ENCODE measurements at regions not wholly inside any gene's neighbourhood (a gene's known extent, or its start where the extent isn't known, plus 50 kb on each side); places are given as distances from the start of the nearest gene placed in this dataset.

- no peak overlapping the region for H3K27ac ChIP-seq (ENCODE audit: low read depth, low read length)
- no peak overlapping the region for H3K4me2 ChIP-seq (ENCODE audit: low read depth, low read length, poor library complexity, severe bottlenecking)
- peaks cover 14% of the 10 kb centered on the region for H3K9me3 ChIP-seq (ENCODE audit: insufficient read depth, low read length)
- no peaks in the 10 kb centered on the region for H3K79me2 ChIP-seq (ENCODE audit: insufficient read depth, low read length)
- H3K9ac ChIP-seq (ENCODE audit: low read length): no peak overlapping the region
- H3K4me3 ChIP-seq (ENCODE audit: insufficient read depth, low read length, poor library complexity, severe bottlenecking): no peak overlapping the region
- H3K9me2 ChIP-seq (replicated peaks; ENCODE audit: insufficient read depth, low read length): no peaks in the 10 kb centered on the region
- H3K36me3 ChIP-seq (ENCODE audit: low read length): no peaks in the 10 kb centered on the region
- no peak for TF ChIP-seq EZH2phosphoT487 (conservative IDR thresholded peaks at IDR 0.05; ENCODE audit: low read length)
- TF ChIP-seq, protein P1, sequence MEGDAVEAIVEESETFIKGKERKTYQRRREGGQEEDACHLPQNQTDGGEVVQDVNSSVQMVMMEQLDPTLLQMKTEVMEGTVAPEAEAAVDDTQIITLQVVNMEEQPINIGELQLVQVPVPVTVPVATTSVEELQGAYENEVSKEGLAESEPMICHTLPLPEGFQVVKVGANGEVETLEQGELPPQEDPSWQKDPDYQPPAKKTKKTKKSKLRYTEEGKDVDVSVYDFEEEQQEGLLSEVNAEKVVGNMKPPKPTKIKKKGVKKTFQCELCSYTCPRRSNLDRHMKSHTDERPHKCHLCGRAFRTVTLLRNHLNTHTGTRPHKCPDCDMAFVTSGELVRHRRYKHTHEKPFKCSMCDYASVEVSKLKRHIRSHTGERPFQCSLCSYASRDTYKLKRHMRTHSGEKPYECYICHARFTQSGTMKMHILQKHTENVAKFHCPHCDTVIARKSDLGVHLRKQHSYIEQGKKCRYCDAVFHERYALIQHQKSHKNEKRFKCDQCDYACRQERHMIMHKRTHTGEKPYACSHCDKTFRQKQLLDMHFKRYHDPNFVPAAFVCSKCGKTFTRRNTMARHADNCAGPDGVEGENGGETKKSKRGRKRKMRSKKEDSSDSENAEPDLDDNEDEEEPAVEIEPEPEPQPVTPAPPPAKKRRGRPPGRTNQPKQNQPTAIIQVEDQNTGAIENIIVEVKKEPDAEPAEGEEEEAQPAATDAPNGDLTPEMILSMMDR (IDR thresholded peaks at IDR 0.05; ENCODE audit: insufficient read depth, low read length, poor library complexity, severe bottlenecking): no peak
- no peaks in the 10 kb centered on the region for H3K27me3 ChIP-seq (ENCODE audit: low read length)
- no peaks in the 10 kb centered on the region for H4K20me1 ChIP-seq (ENCODE audit: low read depth, low read length)
- no peak overlapping the region for H2AFZ ChIP-seq (ENCODE audit: low read depth, low read length, severe bottlenecking)
- H3F3A ChIP-seq (ENCODE audit: insufficient read depth): no peaks in the 10 kb centered on the region
Measured at GRCh38 chr21:21631961-21632360, 633.8 kb downstream of the NCAM2 start.

- no peak overlapping the region for H3K9ac ChIP-seq (ENCODE audit: low read length)
- no peaks in the 10 kb centered on the region for H3K79me2 ChIP-seq (ENCODE audit: insufficient read depth, low read length)
- no peaks in the 10 kb centered on the region for H3F3A ChIP-seq (ENCODE audit: insufficient read depth)
- no peaks in the 10 kb centered on the region for H3K9me2 ChIP-seq (replicated peaks; ENCODE audit: insufficient read depth, low read length)
- no peak overlapping the region for H3K27ac ChIP-seq (ENCODE audit: low read depth, low read length)
- H4K20me1 ChIP-seq (ENCODE audit: low read depth, low read length): no peaks in the 10 kb centered on the region
- no peak overlapping the region for H2AFZ ChIP-seq (ENCODE audit: low read depth, low read length, severe bottlenecking)
- H3K27me3 ChIP-seq (ENCODE audit: low read length): no peaks in the 10 kb centered on the region
- H3K4me2 ChIP-seq (ENCODE audit: low read depth, low read length, poor library complexity, severe bottlenecking): no peak overlapping the region
- no peak overlapping the region for H3K4me3 ChIP-seq (ENCODE audit: insufficient read depth, low read length, poor library complexity, severe bottlenecking)
- peaks cover 14% of the 10 kb centered on the region for H3K9me3 ChIP-seq (ENCODE audit: insufficient read depth, low read length)
- no peaks in the 10 kb centered on the region for H3K36me3 ChIP-seq (ENCODE audit: low read length)
- TF ChIP-seq, protein P1 (IDR thresholded peaks at IDR 0.05; ENCODE audit: insufficient read depth, low read length, poor library complexity, severe bottlenecking): no peak
- no peak for TF ChIP-seq EZH2phosphoT487 (conservative IDR thresholded peaks at IDR 0.05; ENCODE audit: low read length)
Measured at GRCh38 chr21:21632926-21633325, 634.7 kb downstream of the NCAM2 start.

DNA sequence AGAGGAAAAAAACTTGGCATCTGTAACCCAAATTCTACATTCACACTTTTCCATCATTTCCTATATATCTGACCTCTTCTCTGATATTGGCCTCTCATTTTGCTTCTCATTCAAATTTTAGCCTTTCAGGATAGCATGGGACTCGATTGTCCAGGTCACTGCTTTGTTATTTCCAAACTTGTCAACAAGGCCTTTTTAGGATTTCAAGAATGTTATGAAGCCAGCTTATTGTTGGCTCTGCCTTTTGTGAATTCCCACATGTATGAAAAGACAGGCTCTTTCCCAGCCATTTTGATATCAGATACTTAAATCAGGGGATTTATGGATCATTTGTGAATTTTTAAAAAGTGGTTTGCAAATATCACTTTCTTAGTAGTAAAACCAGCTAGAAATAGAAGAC lies 663.5 kb downstream of the NCAM2 start:
- Histone ChIP-seq H3K4me3 (ENCODE audit: insufficient read depth, low read length, poor library complexity, severe bottlenecking) (no peak overlapping the region), H3K9me3 (ENCODE audit: insufficient read depth, low read length) (no peaks in the 10 kb centered on the region), H3K9me2 (replicated peaks; ENCODE audit: insufficient read depth, low read length) (no peaks in the 10 kb centered on the region), H3K79me2 (ENCODE audit: insufficient read depth, low read length) (no peaks in the 10 kb centered on the region), H3K9ac (ENCODE audit: low read length) (no peak overlapping the region), H4K20me1 (ENCODE audit: low read depth, low read length) (no peaks in the 10 kb centered on the region), H3K27me3 (ENCODE audit: low read length) (no peaks in the 10 kb centered on the region), H2AFZ (ENCODE audit: low read depth, low read length, severe bottlenecking) (no peak overlapping the region), H3F3A (ENCODE audit: insufficient read depth) (no peaks in the 10 kb centered on the region), H3K36me3 (ENCODE audit: low read length) (no peaks in the 10 kb centered on the region), H3K4me2 (ENCODE audit: low read depth, low read length, poor library complexity, severe bottlenecking) (no peak overlapping the region), H3K27ac (ENCODE audit: low read depth, low read length) (no peak overlapping the region)
- TF ChIP-seq EZH2phosphoT487 (conservative IDR thresholded peaks at IDR 0.05; ENCODE audit: low read length): no peak
- TF ChIP-seq, protein P1 (IDR thresholded peaks at IDR 0.05; ENCODE audit: insufficient read depth, low read length, poor library complexity, severe bottlenecking): no peak
